H1 (cell line): ENCODE measurements at regions not wholly inside any gene's neighbourhood (a gene's known extent, or its start where the extent isn't known, plus 50 kb on each side); places are given as distances from the start of the nearest gene placed in this dataset.

Source experiments
- CTCF ChIA-PET: fragments of 300-600 bp; sonication (Branson Sonifier 250); formaldehyde crosslinking; loops from one replicate; lab custom pipeline; 2021; ENCODE audit not compliant: partially characterized antibody; lab: Charles Lee
- POLR2A ChIA-PET: fragments of 300-600 bp; sonication (Branson Sonifier 250); formaldehyde crosslinking; loops from one replicate; lab custom pipeline; 2021; ENCODE audit warnings: inconsistent platforms; ENCODE audit not compliant: partially characterized antibody; lab: Charles Lee
- DNase-seq, 2 experiments: peaks; one replicate each; pipeline versions ENCODE4 v3.0.0 to v3.0.0-alpha.2; 2010 to 2022; ENCODE audit warnings: low spot score in 2 of 2, low read depth in 1 of 2, mixed read lengths in 1 of 2
- FAIRE-seq: peaks from 2 replicates; lab custom pipeline; 2011; peaks lifted over from hg19 to GRCh38; lab: Jason Lieb, UNC
- H2AFZ ChIP-seq: 2 replicates; pipeline ENCODE4 v1.8.1; 2012; ENCODE audit warnings: low read length, inconsistent platforms
- H2AK5ac ChIP-seq: 2 replicates; pipeline ENCODE4 v1.6.1; 2013; ENCODE audit warnings: low read depth, low read length
- H2BK120ac ChIP-seq: replicated peaks from 2 replicates; pipeline ENCODE3; 2013; ENCODE audit warnings: low read depth, low read length, inconsistent platforms
- H2BK12ac ChIP-seq: 2 replicates; pipeline ENCODE4 v1.6.1; 2013; ENCODE audit warnings: low read depth, low read length
- H2BK15ac ChIP-seq: 2 replicates; pipeline ENCODE4 v1.6.1; 2013; ENCODE audit warnings: low read length
- H2BK20ac ChIP-seq: 2 replicates; pipeline ENCODE4 v1.6.1; 2013; ENCODE audit warnings: low read length
- H2BK5ac ChIP-seq: 2 replicates; pipeline ENCODE4 v1.6.1; 2013; ENCODE audit warnings: low read depth, low read length
- H3K14ac ChIP-seq: 2 replicates; pipeline ENCODE4 v1.6.1; 2013; ENCODE audit warnings: inconsistent platforms; ENCODE audit not compliant: insufficient read length
- H3K18ac ChIP-seq: 2 replicates; pipeline ENCODE4 v1.6.1; 2013; ENCODE audit warnings: low read length; ENCODE audit errors: extremely low read depth
- H3K23ac ChIP-seq: 2 replicates; pipeline ENCODE4 v1.6.1; 2013; ENCODE audit warnings: inconsistent platforms; ENCODE audit not compliant: insufficient read length
- H3K23me2 ChIP-seq: 2 replicates; pipeline ENCODE4 v1.6.1; 2013; ENCODE audit warnings: low read depth, low read length
- H3K27ac ChIP-seq: 2 replicates; pipeline ENCODE4 v1.6.1; 2011; ENCODE audit warnings: low read depth, low read length, inconsistent platforms
- H3K27me3 ChIP-seq, 4 experiments: replicated peaks in 1 of 4; 1 replicate in 1 of 4; 2 replicates in 3 of 4; pipeline versions ENCODE4 v1.6.1 to v1.8.1; 2011 to 2013; ENCODE audit warnings: low read length in 3 of 4, mild to moderate bottlenecking in 3 of 4, inconsistent platforms in 2 of 4, mixed read lengths in 2 of 4, moderate library complexity in 1 of 4; ENCODE audit not compliant: control insufficient read depth in 3 of 4, insufficient read depth in 3 of 4; ENCODE audit errors: extremely low read depth in 1 of 4
- H3K36me3 ChIP-seq, 4 experiments: 2 replicates each; pipeline versions ENCODE4 v1.6.1 to v1.8.1; 2011 to 2013; ENCODE audit warnings: mild to moderate bottlenecking in 4 of 4, low read length in 3 of 4, moderate library complexity in 2 of 4, control low read depth in 1 of 4, inconsistent platforms in 1 of 4; ENCODE audit not compliant: insufficient read depth in 4 of 4, control insufficient read depth in 2 of 4
- H3K4ac ChIP-seq: replicated peaks from 2 replicates; pipeline ENCODE3; 2013; ENCODE audit warnings: low read length, low read depth, mixed read lengths, inconsistent platforms; ENCODE audit not compliant: insufficient read length
- H3K4me1 ChIP-seq, 4 experiments: replicated peaks in 1 of 4; 1 replicate in 1 of 4; 2 replicates in 3 of 4; pipeline versions ENCODE4 v1.6.1 to v1.8.1; 2011 to 2013; ENCODE audit warnings: low read length in 3 of 4, inconsistent platforms in 2 of 4, mixed read lengths in 1 of 4; ENCODE audit not compliant: insufficient read depth in 4 of 4, control insufficient read depth in 3 of 4
- H3K4me2 ChIP-seq, 2 experiments: 2 replicates each; pipeline versions ENCODE4 v1.6.1 to v1.8.1; 2011 to 2013; ENCODE audit warnings: low read depth in 2 of 2, low read length in 2 of 2, control low read depth in 1 of 2, inconsistent platforms in 1 of 2, mild to moderate bottlenecking in 1 of 2; ENCODE audit not compliant: insufficient read depth in 1 of 2
- H3K4me3 ChIP-seq, 4 experiments: fragments of 200-600, 300-600 bp in 1 of 4; sonication (generic), shearing (Covaris generic), sonication (Bioruptor Twin) in 1 of 4; 2 replicates each; pipeline versions ENCODE4 v1.5.1 to v1.8.1; 2011 to 2016; ENCODE audit warnings: low read length in 4 of 4, low read depth in 3 of 4, control low read depth in 2 of 4, inconsistent platforms in 2 of 4, mild to moderate bottlenecking in 2 of 4, mixed read lengths in 1 of 4, moderate library complexity in 1 of 4; ENCODE audit not compliant: insufficient read depth in 2 of 4; ENCODE audit errors: extremely low read depth in 1 of 4
- H3K56ac ChIP-seq: replicated peaks from 2 replicates; pipeline ENCODE3; 2013; ENCODE audit warnings: low read depth, mild to moderate bottlenecking, mixed read lengths, low read length, inconsistent platforms; ENCODE audit not compliant: insufficient read length
- H3K79me1 ChIP-seq: 2 replicates; pipeline ENCODE4 v1.6.1; 2013; ENCODE audit warnings: low read depth, low read length, control low read depth
- H3K79me2 ChIP-seq, 2 experiments: 2 replicates each; pipeline versions ENCODE4 v1.6.1 to v1.8.1; 2012 to 2013; ENCODE audit warnings: low read length in 2 of 2, mild to moderate bottlenecking in 2 of 2, inconsistent platforms in 1 of 2; ENCODE audit not compliant: insufficient read depth in 2 of 2, control insufficient read depth in 1 of 2
- H3K9ac ChIP-seq, 4 experiments: replicated peaks in 1 of 4; 1 replicate in 1 of 4; 2 replicates in 3 of 4; pipeline versions ENCODE4 v1.6.1 to v1.8.1; 2011 to 2013; ENCODE audit warnings: low read depth in 3 of 4, low read length in 3 of 4, control low read depth in 2 of 4, mild to moderate bottlenecking in 2 of 4, moderate library complexity in 2 of 4, inconsistent platforms in 1 of 4; ENCODE audit errors: extremely low read depth in 1 of 4
- H3K9me3 ChIP-seq, 2 experiments: 2 replicates each; pipeline versions ENCODE4 v1.6.1 to v1.8.1; 2012 to 2013; ENCODE audit warnings: mild to moderate bottlenecking in 2 of 2, moderate library complexity in 2 of 2, control low read depth in 1 of 2, inconsistent platforms in 1 of 2, low read depth in 1 of 2, low read length in 1 of 2, mixed read lengths in 1 of 2; ENCODE audit not compliant: insufficient read depth in 2 of 2
- H4K20me1 ChIP-seq, 2 experiments: replicated peaks in 1 of 2; 2 replicates each; pipeline versions ENCODE3 to v1.8.1; 2011 to 2013; ENCODE audit warnings: inconsistent platforms in 2 of 2, low read length in 2 of 2, mild to moderate bottlenecking in 1 of 2; ENCODE audit not compliant: insufficient read depth in 2 of 2, control insufficient read depth in 1 of 2
- H4K5ac ChIP-seq: 2 replicates; pipeline ENCODE4 v1.6.1; 2013; ENCODE audit warnings: low read length, low read depth, mixed read lengths, inconsistent platforms; ENCODE audit not compliant: insufficient read length
- H4K8ac ChIP-seq: 2 replicates; pipeline ENCODE4 v1.8.0; 2013; ENCODE audit warnings: mild to moderate bottlenecking, moderate library complexity, low read length, inconsistent platforms; ENCODE audit not compliant: insufficient read depth; ENCODE audit errors: extremely low read depth
- H4K91ac ChIP-seq: replicated peaks from 2 replicates; pipeline ENCODE3; 2013; ENCODE audit warnings: low read length, mixed read lengths, inconsistent platforms; ENCODE audit not compliant: insufficient read length
- HDAC2 ChIP-seq, 2 experiments: fragments of 300-600 bp in 1 of 2; sonication (generic) in 1 of 2; IDR thresholded peaks; 2 replicates each; pipeline ENCODE4 v1.6.1; 2011 to 2012; ENCODE audit warnings: low read depth in 2 of 2, low read length in 2 of 2, mild to moderate bottlenecking in 2 of 2, moderate library complexity in 2 of 2, borderline replicate concordance in 1 of 2, inconsistent platforms in 1 of 2
- POU5F1 ChIP-seq: IDR thresholded peaks from 2 replicates; pipeline ENCODE4 v1.6.1; 2011; ENCODE audit warnings: low read depth, mild to moderate bottlenecking, low read length, moderate library complexity
- RAD21 ChIP-seq, 2 experiments: IDR thresholded peaks in 1 of 2; conservative IDR thresholded peaks in 1 of 2; 2 replicates each; pipeline ENCODE4 v1.6.1; 2011; ENCODE audit warnings: low read depth in 2 of 2, low read length in 2 of 2, improper control_type of control experiment in 1 of 2, inconsistent platforms in 1 of 2, mild to moderate bottlenecking in 1 of 2, moderate library complexity in 1 of 2
- SIX5 ChIP-seq: IDR thresholded peaks from 2 replicates; pipeline ENCODE4 v1.6.1; 2011; ENCODE audit warnings: mild to moderate bottlenecking, low read depth, low read length
- SP4 ChIP-seq: IDR thresholded peaks from 2 replicates; pipeline ENCODE4 v1.6.1; 2012; ENCODE audit warnings: low read length, inconsistent platforms
- TAF7 ChIP-seq: optimal IDR thresholded peaks from 2 replicates; pipeline ENCODE3; 2011; ENCODE audit warnings: low read depth, mild to moderate bottlenecking, inconsistent platforms, low read length, moderate library complexity, borderline replicate concordance
- YY1 ChIP-seq: IDR thresholded peaks from 2 replicates; pipeline ENCODE4 v1.6.1; 2011; ENCODE audit warnings: low read depth, mild to moderate bottlenecking, low read length
- WGBS, 2 experiments: shearing (Covaris generic) in 1 of 2; methylation state at CpG; one replicate each; pipeline versions ENCODE4 v1.1.6 to v1.1.7; 2013 to 2015; ENCODE audit warnings: low lambda C conversion rate in 2 of 2, mixed read lengths in 2 of 2, inconsistent platforms in 1 of 2, low coverage in 1 of 2, missing lambda C conversion rate in 1 of 2; ENCODE audit not compliant: insufficient replicate concordance in 2 of 2, insufficient coverage in 1 of 2, insufficient read length in 1 of 2; ENCODE audit errors: extremely low coverage in 1 of 2, missing lambda C conversion rate in 1 of 2; 5-methylcytosine and 5-hydroxymethylcytosine counted together

- no peak overlapping the region for H2AK5ac ChIP-seq
- TF ChIP-seq YY1 (no peak), SIX5 (no peak), RAD21 (IDR thresholded peaks at IDR 0.05 in 1 of 2, conservative IDR thresholded peaks at IDR 0.05 in 1 of 2; ENCODE audit: low read depth in 2 of 2, low read length in 2 of 2) (no peak), HDAC2 (IDR thresholded peaks at IDR 0.05; ENCODE audit: borderline replicate concordance in 1 of 2, low read depth in 2 of 2, low read length in 2 of 2) (no peak), SP4 (no peak), TAF7 (no peak), POU5F1 (no peak)
These were observed 102.9 kb upstream of the MEGF10 start for GRCh38 chr5:127187706-127188105.

More at GRCh38 chr5:127187706-127188105, 102.9 kb upstream of the MEGF10 start:
- Histone ChIP-seq H3K4me2 (no peak overlapping the region), H3K27ac (no peak overlapping the region), H2BK5ac (no peak overlapping the region), H3K9me3 (no peaks in the 10 kb centered on the region), H3K9ac (no peak overlapping the region), H3K27me3 (no peaks in the 10 kb centered on the region), H2BK20ac (no peak overlapping the region), H3K4me3 (no peak overlapping the region), H4K91ac (no peak overlapping the region), H3K4ac (no peak overlapping the region), H3K4me1 (no peaks in the 10 kb centered on the region), H4K8ac (no peak overlapping the region), H4K20me1 (no peaks in the 10 kb centered on the region), H2AFZ (no peak overlapping the region), H3K18ac (no peak overlapping the region), H2BK12ac (no peak overlapping the region), H4K5ac (no peak overlapping the region), H2BK120ac (no peak overlapping the region), H2BK15ac (no peak overlapping the region), H3K79me1 (no peaks in the 10 kb centered on the region), H3K14ac (no peak overlapping the region), H3K36me3 (no peaks in the 10 kb centered on the region), H3K56ac (no peak overlapping the region), H3K79me2 (no peaks in the 10 kb centered on the region), H3K23me2 (no peaks in the 10 kb centered on the region), H3K23ac (no peak overlapping the region)
- no peak for DNase-seq
- no peak for FAIRE-seq
- 85% methylated on average over 5 of the region's 5 CpGs; no CpG with 5 or more reads in 1 of the 2 experiments for WGBS, 2 experiments
- ChIA-PET POLR2A (no interaction called here), CTCF (interaction anchor here (1.0 to 1.1 kb wide), 2 partner anchors 18 to 255 kb away, joined by 3 to 4 read pairs; no protein-coding TSS in a partner anchor)
